ENCODE measurements at regions not wholly inside any gene's neighbourhood (a gene's known extent, or its start where the extent isn't known, plus 50 kb on each side); places are given as distances from the start of the nearest gene placed in this dataset.

GRCh38 chr13:62887046-62887445 lies 1471.4 kb upstream of the PCDH20 start:
- ChIA-PET RAD21 (ENCODE audit: unreplicated experiment) (no interaction called here), SMC1A (ENCODE audit: uncharacterized antibody, unreplicated experiment) (no interaction called here), POLR2A (no interaction called here), CTCF (no interaction called here)
- H3K9ac ChIP-seq (ENCODE audit: control insufficient read depth, insufficient read depth, low read length) = no peak overlapping the region
- no peaks in the 10 kb centered on the region for H3K4me1 ChIP-seq (ENCODE audit: control insufficient read depth, insufficient read depth, low read length)
- no peaks in the 10 kb centered on the region for H3K27me3 ChIP-seq (replicated peaks in 1 of 2; ENCODE audit: control insufficient read depth in 2 of 2, insufficient read depth in 2 of 2, low read length in 1 of 2)
- H3K27ac ChIP-seq (ENCODE audit: control insufficient read depth, insufficient read depth) = no peak overlapping the region
- no peaks in the 10 kb centered on the region for H3K9me3 ChIP-seq (replicated peaks; ENCODE audit: control insufficient read depth, insufficient read depth, low read length)
- DNase-seq (ENCODE audit: low read depth, low spot score) (no peak), ATAC-seq (no peak), FAIRE-seq (no peak)
- WGBS (ENCODE audit: insufficient coverage, insufficient replicate concordance, low lambda C conversion rate, missing lambda C conversion rate) = 40% methylated on average over 8 of the region's 8 CpGs
- no peaks in the 10 kb centered on the region for H3K36me3 ChIP-seq (ENCODE audit: control insufficient read depth in 2 of 2, insufficient read depth in 2 of 2, low read length in 1 of 2)
- intact Hi-C loops (cut with micrococcal nuclease; ENCODE audit: unreplicated experiment) = no loop called here
- H3K4me2 ChIP-seq (ENCODE audit: control insufficient read depth, insufficient read depth) = no peak overlapping the region
- BruUV-seq (replicated peaks) = no TSS peak
- in situ Hi-C loops (cut with MboI) = no loop called here
- no peak overlapping the region for H3K4me3 ChIP-seq
- no peaks in the 10 kb centered on the region for H3K79me2 ChIP-seq (ENCODE audit: control insufficient read depth, insufficient read depth, low read length)
- H2AFZ ChIP-seq (ENCODE audit: control insufficient read depth, low read depth, low read length) = no peak overlapping the region
- no peaks in the 10 kb centered on the region for H4K20me1 ChIP-seq (ENCODE audit: control insufficient read depth, insufficient read depth)
- TF ChIP-seq E2F8 (IDR thresholded peaks at IDR 0.05; ENCODE audit: low read depth, partially characterized antibody) = no peak
- no peak for TF ChIP-seq SMARCA5 (IDR thresholded peaks at IDR 0.05)

- no peak for FAIRE-seq
- POLR2A ChIA-PET = no interaction called here
- no peaks in the 10 kb centered on the region for H3K27me3 ChIP-seq (replicated peaks in 1 of 2; ENCODE audit: control insufficient read depth in 2 of 2, insufficient read depth in 2 of 2, low read length in 1 of 2)
- no peaks in the 10 kb centered on the region for H3K9me3 ChIP-seq (replicated peaks; ENCODE audit: control insufficient read depth, insufficient read depth, low read length)
- in situ Hi-C loops (cut with MboI) = no loop called here
- DNase-seq (ENCODE audit: low read depth, low spot score) = no peak
- SMC1A ChIA-PET (ENCODE audit: uncharacterized antibody, unreplicated experiment) = no interaction called here
- no peak overlapping the region for H3K4me3 ChIP-seq
- ATAC-seq = no peak
- no peak for TF ChIP-seq RUNX3 (IDR thresholded peaks at IDR 0.05; ENCODE audit: low read length)
- TF ChIP-seq TCF3 (IDR thresholded peaks at IDR 0.05; ENCODE audit: borderline replicate concordance, insufficient read depth, low read depth, low read length) = no peak
- no peak for TF ChIP-seq CREB1 (IDR thresholded peaks at IDR 0.05; ENCODE audit: low read depth)
- TF ChIP-seq BRCA1 (IDR thresholded peaks at IDR 0.05; ENCODE audit: low read depth, low read length) = no peak
- no peak for TF ChIP-seq ZNF592 (IDR thresholded peaks at IDR 0.05)
- H4K20me1 ChIP-seq (ENCODE audit: control insufficient read depth, insufficient read depth) = no peaks in the 10 kb centered on the region
- no peak overlapping the region for H3K9ac ChIP-seq (ENCODE audit: control insufficient read depth, insufficient read depth, low read length)
- intact Hi-C loops (cut with micrococcal nuclease; ENCODE audit: unreplicated experiment) = no loop called here
- H3K27ac ChIP-seq (ENCODE audit: control insufficient read depth, insufficient read depth) = no peak overlapping the region
- no peaks in the 10 kb centered on the region for H3K36me3 ChIP-seq (ENCODE audit: control insufficient read depth in 2 of 2, insufficient read depth in 2 of 2, low read length in 1 of 2)
- CTCF ChIA-PET = no interaction called here
- no peaks in the 10 kb centered on the region for H3K79me2 ChIP-seq (ENCODE audit: control insufficient read depth, insufficient read depth, low read length)
- no TSS peak for BruUV-seq (replicated peaks)
- no peaks in the 10 kb centered on the region for H3K4me1 ChIP-seq (ENCODE audit: control insufficient read depth, insufficient read depth, low read length)
- no peak overlapping the region for H2AFZ ChIP-seq (ENCODE audit: control insufficient read depth, low read depth, low read length)
- H3K4me2 ChIP-seq (ENCODE audit: control insufficient read depth, insufficient read depth) = no peak overlapping the region
- RAD21 ChIA-PET (ENCODE audit: unreplicated experiment) = no interaction called here
These were observed 1463.4 kb upstream of the PCDH20 start for GRCh38 chr13:62879071-62879470.
